NCI-H1436 (cell line): ENCODE measurements at regions not wholly inside any gene's neighbourhood (a gene's known extent, or its start where the extent isn't known, plus 50 kb on each side); places are given as distances from the start of the nearest gene placed in this dataset.
"Not testable (repeated sequence)": the region's sequence is repeated elsewhere in the genome, so short reads cannot be mapped to it uniquely, and the experiment has no call there.

Source experiments
- DNase-seq: peaks from one replicate; lab custom pipeline; 2025; lab: John Stamatoyannopoulos, UW

- DNase-seq, result no peak
These were observed 51.5 kb upstream of the MELK start for GRCh38 chr9:36521148-36521547.

- no peak for DNase-seq
These were observed 55.6 kb upstream of the MELK start for GRCh38 chr9:36517131-36517530.

DNA sequence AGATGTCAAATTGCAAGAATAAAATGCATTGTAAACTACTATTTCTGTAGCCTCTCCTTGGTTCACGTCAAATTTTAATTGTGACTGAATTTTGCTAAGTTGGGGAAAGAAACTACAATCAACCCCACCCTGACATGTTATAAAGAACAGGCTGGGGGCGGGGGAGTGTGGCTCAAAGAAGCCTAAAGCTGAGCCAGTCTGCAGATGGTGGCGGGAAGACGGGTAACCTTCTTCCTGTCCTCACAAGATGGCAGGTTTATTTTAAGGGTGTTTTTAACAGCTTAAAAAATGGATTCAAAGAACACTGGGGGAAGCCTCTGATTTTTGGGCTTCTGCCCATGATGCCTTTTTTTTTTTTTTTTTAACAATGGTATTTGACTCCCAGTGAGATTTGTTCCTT lies 68.5 kb upstream of the MELK start:
- DNase-seq, result no peak

GRCh38 chr9:36503172-36504088 lies 69.3 kb upstream of the MELK start:
- DNase-seq, result no peak

DNA sequence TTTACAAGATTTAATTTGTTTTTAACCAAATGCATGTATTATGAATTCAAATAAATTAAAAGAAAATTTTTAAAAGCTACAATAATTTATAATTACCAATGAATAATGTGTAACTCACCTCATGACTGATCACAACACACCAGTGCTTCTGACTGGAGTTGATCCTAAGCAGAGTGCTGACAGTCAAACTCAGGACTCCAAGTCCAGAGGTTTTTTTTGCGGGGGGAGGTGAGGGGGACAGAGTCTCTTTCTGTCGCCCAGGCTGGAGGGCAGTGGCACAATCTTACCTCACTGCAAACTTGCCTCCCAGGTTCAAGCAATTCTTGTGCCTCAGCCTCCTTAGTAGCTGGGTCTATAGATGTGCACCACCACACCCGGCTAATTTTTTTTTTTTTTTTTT lies 71.0 kb upstream of the MELK start:
- no peak for DNase-seq

GRCh38 chr9:36500931-36501330 lies 71.8 kb upstream of the MELK start:
- not testable (repeated sequence) for DNase-seq

- peak; percentile 96 for DNase-seq
These were observed 73.4 kb upstream of the MELK start for GRCh38 chr9:36499174-36499890.

GRCh38 chr9:36493564-36493963 lies 79.1 kb upstream of the MELK start:
- not testable (repeated sequence) for DNase-seq

- DNase-seq, result no peak
These were observed 79.8 kb upstream of the MELK start for GRCh38 chr9:36492865-36493264.

- no peak for DNase-seq
These were observed 83.2 kb upstream of the MELK start for GRCh38 chr9:36489453-36489852.

- DNase-seq, result no peak
These were observed 84.3 kb upstream of the MELK start for GRCh38 chr9:36488389-36488756.

DNA sequence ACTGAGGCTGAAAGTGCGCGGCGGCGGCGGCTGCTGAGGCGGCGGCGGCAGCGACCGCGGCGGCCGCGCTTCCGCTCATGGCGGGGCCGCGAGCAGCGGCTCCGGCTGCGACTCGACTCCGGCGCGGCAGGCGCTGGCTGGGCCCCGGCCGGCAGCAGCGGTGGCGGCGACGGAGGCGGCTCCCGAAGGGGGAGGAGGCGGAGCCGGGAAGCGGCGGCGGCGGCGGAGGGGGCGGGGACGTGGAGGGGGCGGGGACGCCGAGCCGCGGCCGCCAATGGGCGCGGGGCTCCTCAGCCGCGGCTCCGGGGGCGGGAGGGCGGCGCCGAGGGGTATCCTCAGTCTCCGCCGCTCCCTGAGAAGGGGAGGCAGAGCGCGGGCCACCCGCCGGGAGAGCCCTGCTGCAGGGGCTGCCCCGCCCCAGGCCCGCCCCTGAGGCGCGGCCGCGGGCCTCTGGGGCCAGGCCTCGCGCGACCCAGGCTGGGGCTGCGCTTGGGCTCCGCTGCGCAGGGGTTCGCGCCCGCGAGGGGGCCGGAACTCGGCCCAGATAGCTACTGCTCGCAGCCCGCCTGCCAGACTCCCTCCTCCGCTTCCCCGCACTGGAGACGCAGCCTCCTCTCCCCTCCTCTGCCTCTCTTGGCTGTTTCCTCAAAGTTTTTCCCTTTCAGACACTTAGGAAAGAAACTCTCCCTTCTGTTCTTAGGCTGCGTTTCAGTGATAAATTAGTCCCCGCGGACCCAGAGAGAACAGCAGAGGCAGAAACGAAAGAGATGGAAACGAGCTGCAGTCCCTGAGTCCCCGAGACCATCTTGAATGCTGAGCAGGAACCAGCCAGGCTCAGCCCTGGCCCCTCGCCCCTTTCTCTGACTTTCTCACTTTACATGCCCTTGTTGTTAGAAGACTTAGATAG lies 85.0 kb upstream of the MELK start:
- peak; percentile 92 for DNase-seq

DNA sequence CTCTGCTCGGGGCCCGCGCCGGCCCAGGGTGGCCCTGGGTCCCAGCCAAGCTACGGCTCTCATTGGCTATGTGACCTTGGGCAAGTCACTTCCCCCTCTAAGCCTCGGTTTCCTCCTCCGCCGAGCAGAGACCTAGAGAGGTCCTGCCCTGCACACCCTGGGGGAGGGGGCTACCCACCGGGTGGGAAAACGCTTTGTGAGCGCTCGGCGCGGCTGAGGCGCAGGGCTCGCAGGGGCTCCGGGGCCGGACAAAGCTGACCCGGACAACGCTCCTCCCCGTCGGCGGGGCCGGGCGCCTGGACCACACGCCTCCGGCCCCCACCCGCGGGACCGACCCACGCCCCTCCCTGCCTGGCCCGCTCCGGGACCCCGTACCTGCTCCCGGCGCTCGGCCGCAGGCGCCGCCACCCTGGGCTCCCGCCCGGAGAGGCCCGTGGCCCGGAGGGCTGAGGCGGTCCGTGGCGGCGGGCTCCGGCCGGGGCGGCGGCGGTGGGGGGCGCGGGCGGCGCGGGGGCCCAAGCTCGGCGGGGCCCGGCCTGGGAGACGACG lies 85.7 kb upstream of the MELK start:
- DNase-seq, result no peak

DNA sequence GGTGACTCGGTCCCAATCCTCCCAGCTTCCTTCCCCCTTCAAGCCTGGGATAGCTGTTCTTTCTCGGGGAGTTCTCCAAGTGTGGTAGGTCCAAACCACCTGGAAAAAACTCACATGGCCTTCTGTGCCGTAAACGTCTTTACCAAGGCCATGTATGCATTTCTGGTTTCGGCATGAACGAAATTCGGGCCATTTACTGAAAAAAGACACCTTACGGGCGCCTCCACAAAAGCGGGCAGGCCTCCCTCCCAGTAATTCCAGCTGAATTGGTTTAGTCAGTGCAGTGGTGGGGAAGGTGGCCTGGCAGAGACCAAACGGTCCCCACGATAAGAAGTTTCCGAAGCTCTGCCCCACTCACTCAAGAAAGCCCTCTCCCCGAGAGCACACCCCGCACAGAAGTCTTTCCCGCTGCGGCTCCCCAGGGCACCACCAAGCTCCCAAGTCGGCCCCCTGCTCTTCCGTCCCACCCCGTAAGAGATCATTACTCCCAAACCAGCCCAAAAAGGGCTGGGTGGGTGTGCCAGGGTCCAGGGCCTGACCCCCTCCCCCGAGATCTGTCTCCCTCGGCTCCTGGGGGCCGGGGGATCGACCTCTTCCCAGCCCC lies 86.3 kb upstream of the MELK start:
- no peak for DNase-seq

DNA sequence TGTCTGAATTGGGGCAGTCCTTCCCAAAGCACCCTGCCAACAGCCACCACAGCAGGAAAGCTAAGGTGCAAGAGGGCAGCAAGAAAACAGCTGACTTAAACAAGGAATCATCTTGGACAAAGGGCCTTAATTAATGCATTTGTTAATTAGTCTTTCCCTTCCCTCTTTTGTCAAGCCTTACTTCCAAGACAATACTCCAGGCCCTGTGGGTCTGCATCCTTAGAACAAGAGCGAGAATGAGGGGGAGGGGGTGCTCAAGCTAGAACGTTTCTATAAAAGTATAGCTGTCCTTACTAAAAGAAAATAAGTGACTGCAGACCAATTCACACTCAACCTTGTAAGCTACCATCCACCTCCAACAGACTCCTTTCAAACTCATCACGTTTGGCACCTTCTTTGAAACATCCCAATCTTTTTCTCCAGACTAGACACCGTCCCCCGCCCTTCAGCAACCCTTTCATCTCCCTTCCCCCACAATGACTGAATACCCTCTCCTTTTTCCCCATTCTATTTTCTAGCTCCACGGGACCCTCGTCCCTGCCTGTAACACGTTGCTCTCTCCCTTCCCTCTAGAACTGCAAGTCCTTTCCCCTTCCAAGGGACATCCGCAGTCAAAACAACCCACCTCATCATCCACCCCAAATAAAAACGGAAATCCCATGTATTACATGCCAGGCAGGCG lies 85.7 kb upstream of the RNF38 start:
- no peak for DNase-seq

- no peak for DNase-seq
These were observed 84.1 kb upstream of the RNF38 start for GRCh38 chr9:36484124-36484523.

DNA sequence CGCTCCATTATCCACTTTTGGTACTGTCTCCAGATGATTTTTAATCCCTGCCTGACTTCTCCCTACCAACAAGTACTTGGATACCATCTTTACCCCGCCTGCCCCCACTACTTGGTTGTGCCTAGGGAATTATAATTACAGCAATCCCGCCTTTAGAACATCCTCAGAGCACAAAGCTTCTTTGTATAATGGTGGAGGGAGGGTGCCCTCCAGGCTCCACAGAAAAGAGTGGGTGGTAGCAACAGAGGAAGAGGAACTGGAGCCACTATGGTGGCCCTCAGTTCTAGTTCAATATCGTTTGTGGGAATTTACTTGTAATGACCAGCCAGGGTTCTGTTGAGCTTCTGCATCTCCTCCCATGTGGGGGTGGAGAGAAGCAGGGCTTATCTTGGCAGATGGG lies 79.0 kb upstream of the RNF38 start:
- DNase-seq, result peak; percentile 70

DNA sequence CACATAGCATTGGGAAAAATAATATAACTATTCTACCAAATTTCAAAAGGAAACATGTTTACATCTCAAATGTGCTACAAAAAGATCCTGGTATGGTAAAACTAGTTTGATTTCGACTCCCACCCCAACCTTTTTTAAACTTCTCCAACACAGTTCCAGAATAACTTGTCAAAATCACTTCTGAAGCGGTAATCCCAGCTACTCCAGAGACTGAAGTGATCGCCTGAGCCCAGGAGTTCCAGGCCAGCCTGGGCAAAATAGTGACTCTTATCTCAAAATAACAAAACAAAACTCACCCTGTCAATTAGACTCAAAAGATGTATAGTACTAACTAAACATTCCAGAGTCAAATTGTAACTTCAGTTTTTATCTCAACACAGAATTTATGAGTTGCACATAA lies 71.3 kb upstream of the RNF38 start:
- no peak for DNase-seq

DNA sequence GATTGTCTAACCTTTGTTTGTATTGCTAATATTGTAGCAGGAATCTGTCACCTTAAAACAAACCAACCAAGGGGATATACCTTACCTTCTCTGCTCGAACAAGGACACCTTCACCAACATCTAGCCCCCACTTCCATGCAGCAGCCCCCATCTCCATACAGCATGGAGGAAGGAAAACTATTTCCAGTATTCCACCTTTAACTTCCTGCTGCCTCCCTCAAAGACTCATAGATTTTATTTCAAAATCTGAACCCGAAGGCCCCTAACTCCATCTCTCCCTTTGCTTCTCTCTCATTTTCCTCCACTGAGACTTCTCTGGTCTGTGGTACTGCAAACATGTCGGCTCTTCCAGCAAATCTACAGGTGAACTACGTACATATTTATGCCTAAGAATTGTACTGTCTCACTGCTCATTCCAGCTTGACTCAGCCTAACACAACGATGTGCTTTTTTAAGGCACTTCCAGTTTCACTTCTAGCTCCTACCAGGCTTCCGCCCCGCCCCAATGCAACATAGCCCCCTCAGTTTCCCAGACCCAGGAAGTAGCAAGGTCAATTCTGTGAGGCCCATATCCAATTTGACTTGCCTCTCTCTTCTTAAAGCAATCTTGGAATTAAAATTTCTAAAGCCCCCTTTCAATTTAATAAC lies 70.7 kb upstream of the RNF38 start:
- DNase-seq, result no peak

DNA sequence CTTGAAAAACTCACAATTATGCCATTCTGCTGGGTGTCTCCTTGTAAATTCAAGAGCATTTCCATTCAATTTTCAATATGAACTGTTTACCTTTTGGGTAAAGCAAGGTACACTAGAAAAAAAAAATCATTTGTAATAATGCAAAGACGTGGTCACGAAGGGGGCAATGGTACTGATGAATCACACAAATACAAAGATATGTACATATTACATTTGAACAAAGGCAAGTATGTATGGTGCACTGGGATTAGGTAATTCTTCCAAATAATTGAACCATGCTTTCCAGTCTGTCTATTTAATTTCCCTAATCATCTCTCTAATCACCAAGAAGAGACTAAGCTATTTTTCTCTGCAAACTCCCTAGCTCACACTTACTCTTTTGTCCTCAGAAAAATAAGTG lies 63.4 kb upstream of the RNF38 start:
- DNase-seq, result no peak

- DNase-seq, result no peak
These were observed 62.2 kb upstream of the RNF38 start for GRCh38 chr9:36462245-36462644.
